ENCODE measurements at regions not wholly inside any gene's neighbourhood (a gene's known extent, or its start where the extent isn't known, plus 50 kb on each side); places are given as distances from the start of the nearest gene placed in this dataset.

DNA sequence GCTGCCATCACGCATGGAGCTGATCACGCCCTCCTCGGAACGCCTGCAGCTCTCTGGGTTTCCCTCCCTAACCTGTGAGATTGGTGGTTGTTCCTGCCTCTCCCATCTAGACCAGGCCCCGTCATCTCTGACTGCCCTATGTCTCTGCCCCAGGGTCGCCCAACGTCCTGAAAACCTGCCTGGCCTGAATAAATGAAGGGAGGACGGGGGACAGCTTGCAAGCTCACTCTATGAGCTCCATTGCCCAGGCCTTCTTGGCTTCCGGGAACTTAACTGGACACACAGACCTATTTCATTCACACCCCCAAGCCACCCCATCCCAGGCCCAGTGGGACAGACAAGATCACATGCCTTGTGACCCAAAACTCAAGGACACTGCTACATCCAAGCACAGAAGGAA, 274.2 kb downstream of the XXYLT1 start:
- no peaks in the 10 kb centered on the region for H3K27me3 ChIP-seq (ENCODE audit: insufficient read depth, low read length)

DNA sequence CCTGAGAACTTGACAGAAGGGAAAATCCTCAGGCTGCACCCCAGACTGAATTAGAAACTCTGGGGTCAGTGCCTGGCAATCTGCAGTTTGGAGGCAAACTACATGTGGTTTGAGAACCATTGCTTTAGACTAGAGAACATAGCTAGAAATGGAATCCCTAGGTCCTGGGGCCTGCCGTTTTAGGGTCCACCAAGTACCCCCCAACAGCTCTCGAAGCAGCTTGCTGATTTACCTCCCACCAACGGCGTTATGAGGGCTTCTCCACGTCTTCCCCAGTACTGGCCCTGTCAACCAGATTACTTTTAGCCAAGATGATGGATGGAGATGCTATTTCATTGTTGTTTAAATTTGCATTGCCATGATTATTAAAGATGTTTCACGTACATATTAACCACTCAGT, 272.5 kb downstream of the XXYLT1 start:
- Histone ChIP-seq H3K4me3 (ENCODE audit: low read length) (no peak overlapping the region), H3K4me1 (ENCODE audit: insufficient read depth, low read length) (peaks cover 26% of the 10 kb centered on the region), H3K9me3 (ENCODE audit: low read depth, low read length) (no peaks in the 10 kb centered on the region), H3K27me3 (ENCODE audit: insufficient read depth, low read length) (no peaks in the 10 kb centered on the region)

More for the DNA sequence above, 274.2 kb downstream of the XXYLT1 start:
- Histone ChIP-seq H3K4me1 (ENCODE audit: insufficient read depth, low read length) (peaks cover 9% of the 10 kb centered on the region), H3K9me3 (ENCODE audit: low read depth, low read length) (no peaks in the 10 kb centered on the region), H3K4me3 (ENCODE audit: low read length) (no peak overlapping the region)

DNA sequence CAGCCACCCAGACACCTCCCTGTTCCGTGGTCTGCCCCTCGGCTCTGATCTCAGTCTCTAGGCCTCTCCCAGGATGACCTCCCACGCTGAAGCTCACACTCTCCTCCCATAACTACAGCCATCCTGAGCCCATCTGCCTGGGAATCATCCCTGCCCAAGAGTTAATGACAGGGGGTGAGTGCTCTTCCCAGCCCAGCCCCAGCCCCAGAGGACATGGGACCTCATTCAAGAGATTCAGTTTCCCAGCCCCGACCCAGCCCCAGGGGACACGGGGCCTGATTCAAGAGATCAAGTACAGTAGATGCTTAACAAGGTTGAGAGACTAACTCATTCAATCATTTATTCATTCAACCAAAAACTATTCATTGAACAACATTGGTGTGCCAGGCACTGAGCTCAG, 272.0 kb downstream of the XXYLT1 start:
- H3K27me3 ChIP-seq (ENCODE audit: insufficient read depth, low read length) = no peaks in the 10 kb centered on the region
- H3K4me1 ChIP-seq (ENCODE audit: insufficient read depth, low read length) = peaks cover 31% of the 10 kb centered on the region
- H3K9me3 ChIP-seq (ENCODE audit: low read depth, low read length) = no peaks in the 10 kb centered on the region
- no peak overlapping the region for H3K4me3 ChIP-seq (ENCODE audit: low read length)

DNA sequence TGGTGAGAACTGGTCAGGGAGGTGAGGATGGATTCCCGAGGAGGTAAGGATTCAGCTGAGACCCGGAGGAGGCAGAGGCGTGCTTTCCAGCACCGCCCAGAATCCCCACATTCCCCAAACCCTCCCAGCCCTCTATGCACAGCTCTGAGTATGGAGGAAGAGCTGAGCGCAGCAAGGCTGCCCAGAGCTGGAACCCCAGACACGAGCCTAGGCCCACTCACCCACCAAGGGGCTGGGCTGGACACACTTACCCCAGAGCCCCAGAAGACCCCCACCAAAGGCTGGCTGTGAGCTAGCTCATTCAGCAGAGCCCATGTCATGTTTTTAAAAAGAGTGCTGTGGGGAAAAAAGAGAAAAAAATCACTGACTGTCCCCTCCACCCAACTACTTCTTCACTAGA, 271.5 kb downstream of the XXYLT1 start:
- Histone ChIP-seq H3K9me3 (ENCODE audit: low read depth, low read length) (no peaks in the 10 kb centered on the region), H3K4me1 (ENCODE audit: insufficient read depth, low read length) (peaks cover 35% of the 10 kb centered on the region), H3K4me3 (ENCODE audit: low read length) (no peak overlapping the region), H3K27me3 (ENCODE audit: insufficient read depth, low read length) (no peaks in the 10 kb centered on the region)

DNA sequence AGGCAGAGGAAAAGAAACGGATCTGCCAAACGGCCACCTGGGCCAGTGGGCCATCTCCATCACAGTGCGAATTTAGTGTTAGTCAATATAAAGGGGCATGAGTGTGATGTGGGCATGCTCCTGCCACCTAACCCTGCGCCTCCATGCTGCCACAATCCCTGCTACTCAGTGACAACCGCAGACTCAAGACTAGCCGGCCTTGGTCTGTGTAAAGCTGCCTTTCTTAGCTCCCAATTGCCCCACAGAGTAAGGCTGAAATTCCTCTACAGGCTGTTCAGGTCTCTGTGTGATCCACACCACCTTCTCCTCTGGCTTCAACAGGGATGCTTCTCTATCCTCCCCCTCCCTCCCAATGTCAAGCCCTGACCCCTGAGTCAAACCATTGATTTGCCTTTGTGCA, 269.7 kb downstream of the XXYLT1 start:
- Histone ChIP-seq H3K9me3 (ENCODE audit: low read depth, low read length) (no peaks in the 10 kb centered on the region), H3K27me3 (ENCODE audit: insufficient read depth, low read length) (no peaks in the 10 kb centered on the region), H3K4me1 (ENCODE audit: insufficient read depth, low read length) (peaks cover 35% of the 10 kb centered on the region), H3K4me3 (ENCODE audit: low read length) (no peak overlapping the region)

DNA sequence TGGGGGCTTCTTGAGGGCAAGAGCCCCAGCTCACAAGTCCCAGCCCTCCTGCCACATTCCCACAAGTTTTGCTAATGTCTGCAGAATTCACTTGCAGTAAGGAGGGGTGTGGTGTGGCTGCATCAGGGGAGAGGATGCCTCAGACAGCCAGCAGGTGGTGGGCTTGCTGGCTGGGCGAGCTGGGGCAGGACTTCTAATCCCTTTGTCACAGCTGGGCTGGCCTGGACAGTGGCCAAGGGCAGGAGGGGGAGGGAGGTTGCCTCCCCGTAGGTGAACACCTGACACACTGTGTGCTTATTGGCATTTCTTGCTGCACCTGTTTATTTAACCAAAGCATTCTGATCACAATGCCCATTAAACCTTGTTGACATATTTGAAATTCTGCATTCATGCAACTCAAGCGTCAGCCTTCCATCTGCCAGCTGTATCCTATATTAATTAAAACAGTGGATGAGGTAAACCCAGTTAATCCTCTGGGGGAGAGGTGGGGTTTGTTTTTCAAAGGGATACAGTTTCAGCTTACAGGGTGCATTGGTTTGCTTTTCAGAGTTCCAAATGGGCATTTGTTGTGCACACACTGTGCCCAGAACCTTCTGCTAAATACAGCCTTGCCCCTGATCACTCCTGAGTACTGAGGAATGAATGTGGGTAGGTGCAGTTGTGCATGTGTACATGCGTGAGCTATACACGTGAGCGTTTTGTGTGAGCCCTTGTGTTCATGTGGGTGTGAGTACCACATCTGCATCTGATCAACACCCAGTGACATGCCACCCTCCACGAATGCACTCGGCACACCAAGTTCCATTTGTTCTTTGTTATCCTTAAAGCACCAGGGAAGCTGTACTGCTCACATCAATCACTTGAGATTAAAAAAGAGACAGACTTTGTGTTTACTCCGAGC, 268.7 kb downstream of the XXYLT1 start:
- Histone ChIP-seq H3K9me3 (ENCODE audit: low read depth, low read length) (no peaks in the 10 kb centered on the region), H3K4me3 (ENCODE audit: low read length) (no peak overlapping the region), H3K27me3 (ENCODE audit: insufficient read depth, low read length) (no peaks in the 10 kb centered on the region), H3K4me1 (ENCODE audit: insufficient read depth, low read length) (peaks cover 44% of the 10 kb centered on the region)

DNA sequence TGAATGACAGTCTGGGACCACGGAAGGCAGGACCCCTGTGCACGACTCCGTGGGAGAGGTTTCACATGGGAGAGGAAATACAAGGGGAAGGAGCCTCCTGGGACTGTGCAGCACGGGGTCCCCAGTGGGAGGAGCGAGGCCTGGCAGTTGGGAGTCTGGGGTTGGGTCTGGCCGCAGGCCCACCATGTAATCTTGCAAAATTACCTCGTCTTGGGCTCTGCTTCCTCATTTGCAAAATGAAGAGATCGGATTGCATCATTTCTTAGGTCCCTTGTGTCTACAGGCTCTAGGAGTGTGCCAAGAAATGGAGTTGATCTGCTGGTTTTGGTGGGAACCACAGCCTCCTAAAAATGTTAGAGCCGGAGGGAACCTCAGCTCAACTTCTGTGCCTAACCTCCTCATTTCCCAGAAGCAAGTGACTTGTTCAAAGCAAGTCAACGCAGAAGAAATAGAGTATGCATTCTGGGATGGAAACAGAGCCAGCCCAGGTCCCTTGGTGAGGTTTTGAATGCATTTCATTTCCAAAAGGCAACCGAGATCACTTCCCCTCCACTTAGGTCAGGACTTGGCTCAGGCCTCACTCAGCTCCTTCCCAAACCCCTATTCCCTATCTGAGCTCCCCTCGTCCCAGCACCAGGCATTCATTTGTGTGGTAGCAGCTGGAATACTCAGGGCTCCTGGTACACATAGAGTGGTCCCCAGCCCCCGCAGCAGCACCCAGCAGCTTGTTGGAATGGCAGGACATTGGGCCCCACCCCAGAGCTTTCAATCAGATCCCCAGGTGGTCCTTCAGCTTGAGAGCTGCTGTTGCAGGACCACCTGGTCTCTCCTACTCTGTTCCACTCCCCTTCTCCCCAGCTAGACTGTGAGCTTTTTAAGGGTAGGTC, 267.7 kb downstream of the XXYLT1 start:
- Histone ChIP-seq H3K27me3 (ENCODE audit: insufficient read depth, low read length) (no peaks in the 10 kb centered on the region), H3K4me3 (ENCODE audit: low read length) (no peak overlapping the region), H3K9me3 (ENCODE audit: low read depth, low read length) (no peaks in the 10 kb centered on the region), H3K4me1 (ENCODE audit: insufficient read depth, low read length) (peaks cover 49% of the 10 kb centered on the region)

DNA sequence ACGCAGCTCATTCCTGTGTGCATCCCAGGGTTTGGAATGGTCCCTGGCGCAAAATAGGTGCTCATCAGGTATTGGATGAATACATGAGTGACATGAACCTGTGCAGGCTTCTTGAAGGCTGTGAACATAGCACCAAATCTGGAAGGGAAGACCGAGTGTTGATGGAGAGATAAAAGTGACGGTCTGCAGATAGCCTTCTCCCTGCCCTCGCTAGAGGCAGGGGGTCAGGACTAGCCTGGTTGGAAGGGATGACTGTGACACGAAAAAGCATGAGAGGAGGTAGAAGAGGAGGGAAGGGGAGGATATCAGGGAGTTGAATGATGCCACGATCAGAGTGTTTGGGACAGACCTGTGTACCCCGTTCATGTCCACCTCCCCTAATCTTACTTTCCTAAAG, 267.1 kb downstream of the XXYLT1 start:
- Histone ChIP-seq H3K4me3 (ENCODE audit: low read length) (no peak overlapping the region), H3K4me1 (ENCODE audit: insufficient read depth, low read length) (peaks cover 50% of the 10 kb centered on the region), H3K27me3 (ENCODE audit: insufficient read depth, low read length) (no peaks in the 10 kb centered on the region), H3K9me3 (ENCODE audit: low read depth, low read length) (no peaks in the 10 kb centered on the region)

DNA sequence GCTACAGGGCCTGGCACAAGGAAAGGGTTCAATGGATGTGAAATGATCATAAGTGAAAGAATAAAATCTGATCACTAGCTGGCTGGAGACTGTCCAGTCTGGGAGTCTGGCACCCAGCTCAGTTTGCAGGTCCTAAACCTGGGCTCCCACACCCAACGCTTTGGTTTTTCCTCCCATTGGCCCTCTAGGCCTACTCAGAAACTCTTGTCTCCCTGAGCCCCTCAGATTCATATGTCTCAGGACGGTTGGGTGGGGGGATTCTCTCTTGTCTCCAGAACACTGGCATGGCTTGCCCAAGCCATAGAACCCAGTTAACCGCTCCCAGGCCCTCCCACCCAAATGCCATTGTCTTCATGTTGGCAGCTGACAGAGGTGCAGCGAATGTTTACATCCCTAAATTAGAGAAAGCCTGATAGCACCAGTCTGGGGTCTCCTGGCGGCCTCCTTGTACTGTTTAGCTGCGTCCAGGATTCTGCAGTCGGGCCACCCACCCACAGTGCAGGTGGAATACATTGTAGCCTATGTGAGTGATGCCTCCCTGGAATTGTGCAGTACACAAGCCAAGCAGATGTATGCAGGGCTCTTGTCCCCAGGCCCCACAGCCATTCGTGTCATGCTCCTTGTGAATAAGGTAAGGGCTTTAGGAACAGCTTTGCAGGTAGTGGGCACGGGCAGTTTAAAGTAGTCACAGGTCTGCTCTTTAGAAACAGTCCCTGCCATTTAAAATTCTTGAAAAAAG, 266.3 kb downstream of the XXYLT1 start:
- no peaks in the 10 kb centered on the region for H3K27me3 ChIP-seq (ENCODE audit: insufficient read depth, low read length)

DNA sequence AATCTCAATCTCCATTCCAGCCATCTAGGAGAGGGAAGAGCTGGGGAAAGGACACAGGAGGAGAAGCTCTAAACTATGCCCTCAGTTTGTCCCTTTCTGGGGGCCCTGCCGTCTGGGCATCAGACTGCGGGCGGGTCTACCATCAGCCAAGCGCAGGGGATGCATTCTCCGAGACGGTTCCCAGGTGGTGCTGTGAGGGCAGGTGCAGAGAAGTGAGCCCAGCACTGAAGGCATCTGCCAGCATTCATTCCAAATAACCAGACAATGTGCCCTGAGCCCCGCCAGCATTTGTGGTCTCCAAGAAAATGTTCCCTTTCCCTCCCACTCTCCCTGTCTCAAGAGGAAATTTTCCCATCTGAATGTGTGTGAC, 265.7 kb downstream of the XXYLT1 start:
- Histone ChIP-seq H3K4me1 (ENCODE audit: insufficient read depth, low read length) (peaks cover 63% of the 10 kb centered on the region), H3K27me3 (ENCODE audit: insufficient read depth, low read length) (no peaks in the 10 kb centered on the region), H3K4me3 (ENCODE audit: low read length) (no peak overlapping the region), H3K9me3 (ENCODE audit: low read depth, low read length) (no peaks in the 10 kb centered on the region)

More for the DNA sequence above, 266.3 kb downstream of the XXYLT1 start:
- peaks cover 58% of the 10 kb centered on the region for H3K4me1 ChIP-seq (ENCODE audit: insufficient read depth, low read length)
- no peaks in the 10 kb centered on the region for H3K9me3 ChIP-seq (ENCODE audit: low read depth, low read length)
- H3K4me3 ChIP-seq (ENCODE audit: low read length) = no peak overlapping the region

DNA sequence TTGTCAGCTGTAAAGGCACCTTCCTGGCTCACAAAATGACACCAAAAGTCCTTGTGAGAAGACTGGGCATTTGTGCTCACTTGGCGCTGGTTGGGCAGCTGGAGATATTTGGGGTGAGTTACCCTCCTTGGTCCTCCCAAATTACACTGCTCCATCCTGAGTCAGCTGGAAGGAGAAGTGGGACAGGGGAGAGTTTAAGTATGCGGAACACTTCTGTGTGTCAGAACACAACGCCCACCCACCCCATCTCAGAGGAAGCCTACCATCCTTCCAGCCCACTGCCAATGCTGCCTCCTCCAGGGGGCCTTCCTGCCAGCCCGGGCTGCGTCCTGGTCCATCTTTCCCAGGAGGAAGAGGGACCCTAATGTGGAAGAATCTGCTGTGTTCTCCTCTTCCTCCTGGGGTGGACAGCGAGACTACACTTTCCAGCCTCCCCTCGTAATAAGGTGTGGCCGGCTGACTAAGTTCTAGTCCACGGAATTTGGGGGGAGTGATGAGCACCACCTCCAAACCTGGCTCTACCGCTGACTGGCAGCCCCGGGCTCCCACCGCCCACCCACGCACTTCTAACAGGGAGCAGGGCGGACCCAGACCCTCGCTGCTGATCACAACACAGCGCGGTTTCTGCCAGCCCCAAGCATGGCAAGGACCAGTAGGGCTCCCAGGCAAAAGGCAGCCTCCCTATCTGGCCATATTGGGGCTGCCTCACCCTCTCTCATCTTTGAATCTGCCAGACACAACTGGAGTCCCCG, 265.0 kb downstream of the XXYLT1 start:
- no peak overlapping the region for H3K4me3 ChIP-seq (ENCODE audit: low read length)
- peaks cover 65% of the 10 kb centered on the region for H3K4me1 ChIP-seq (ENCODE audit: insufficient read depth, low read length)
- H3K9me3 ChIP-seq (ENCODE audit: low read depth, low read length) = no peaks in the 10 kb centered on the region
- no peaks in the 10 kb centered on the region for H3K27me3 ChIP-seq (ENCODE audit: insufficient read depth, low read length)

DNA sequence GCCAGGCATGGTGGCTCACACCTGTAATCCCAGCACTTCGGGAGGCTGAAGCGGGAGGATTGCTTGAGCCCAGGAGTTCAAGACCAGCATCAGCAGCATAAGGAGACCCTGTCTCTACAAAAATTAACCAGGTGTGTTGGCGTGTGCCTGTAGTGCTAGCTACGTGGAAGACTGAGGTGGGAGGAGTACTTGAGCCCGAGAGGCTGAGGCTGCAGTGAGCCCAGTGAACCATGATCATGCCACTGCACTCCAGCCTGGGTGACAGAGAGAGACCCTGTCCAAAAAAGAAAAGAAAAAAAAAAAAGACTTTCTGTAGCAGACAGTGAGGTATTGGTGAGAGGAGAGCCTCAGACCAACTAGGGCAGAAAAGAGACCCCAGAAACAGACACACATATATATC, 263.8 kb downstream of the XXYLT1 start:
- Histone ChIP-seq H3K9me3 (ENCODE audit: low read depth, low read length) (no peaks in the 10 kb centered on the region), H3K27me3 (ENCODE audit: insufficient read depth, low read length) (no peaks in the 10 kb centered on the region), H3K4me3 (ENCODE audit: low read length) (no peak overlapping the region), H3K4me1 (ENCODE audit: insufficient read depth, low read length) (peaks cover 57% of the 10 kb centered on the region)

DNA sequence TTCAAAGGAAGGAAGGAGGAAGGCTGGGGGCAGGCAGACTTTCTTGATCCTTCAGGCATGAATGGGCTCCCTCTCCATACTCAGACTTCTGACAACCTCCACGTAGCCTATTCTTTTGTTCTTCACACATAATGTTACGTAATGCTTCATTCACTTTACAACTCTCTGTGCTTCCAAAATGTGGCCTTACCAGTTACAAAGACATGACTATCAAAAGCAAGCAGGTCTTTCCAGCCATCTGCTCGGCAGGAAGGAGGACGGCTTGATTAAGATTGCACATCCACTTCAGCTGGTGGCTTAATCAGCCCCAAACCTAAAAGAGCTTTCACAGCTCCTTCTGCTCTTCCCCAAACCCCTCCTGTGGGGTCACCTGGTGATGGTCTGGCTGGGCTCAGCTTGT, 263.2 kb downstream of the XXYLT1 start:
- no peak overlapping the region for H3K4me3 ChIP-seq (ENCODE audit: low read length)
- H3K9me3 ChIP-seq (ENCODE audit: low read depth, low read length) = no peaks in the 10 kb centered on the region
- H3K4me1 ChIP-seq (ENCODE audit: insufficient read depth, low read length) = peaks cover 51% of the 10 kb centered on the region
- no peaks in the 10 kb centered on the region for H3K27me3 ChIP-seq (ENCODE audit: insufficient read depth, low read length)

DNA sequence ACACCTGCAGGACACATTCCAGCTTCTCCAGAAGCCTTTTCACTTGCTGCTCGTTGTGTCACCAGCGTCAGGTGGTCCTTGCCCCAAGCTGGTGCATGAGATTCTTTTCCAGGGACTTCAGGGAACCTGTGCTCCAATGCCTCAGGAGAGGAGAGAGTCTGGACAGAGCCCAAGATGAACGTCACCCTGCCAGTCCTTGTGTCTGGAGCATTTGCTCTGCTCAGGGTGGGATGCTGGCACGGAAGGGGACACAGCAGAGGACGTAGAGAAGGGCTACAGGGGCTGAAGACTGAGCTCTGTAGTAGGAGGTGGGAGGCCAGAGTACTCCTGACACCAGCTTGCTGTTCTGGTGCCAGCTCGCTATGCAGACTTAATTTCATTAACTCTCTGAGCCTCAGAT, 262.1 kb downstream of the XXYLT1 start:
- Histone ChIP-seq H3K27me3 (ENCODE audit: insufficient read depth, low read length) (no peaks in the 10 kb centered on the region), H3K4me1 (ENCODE audit: insufficient read depth, low read length) (peaks cover 41% of the 10 kb centered on the region), H3K4me3 (ENCODE audit: low read length) (no peak overlapping the region), H3K9me3 (ENCODE audit: low read depth, low read length) (no peaks in the 10 kb centered on the region)
